ENCODE measurements at regions not wholly inside any gene's neighbourhood (a gene's known extent, or its start where the extent isn't known, plus 50 kb on each side); places are given as distances from the start of the nearest gene placed in this dataset.
"Not testable (repeated sequence)": the region's sequence is repeated elsewhere in the genome, so short reads cannot be mapped to it uniquely, and the experiment has no call there.

DNA sequence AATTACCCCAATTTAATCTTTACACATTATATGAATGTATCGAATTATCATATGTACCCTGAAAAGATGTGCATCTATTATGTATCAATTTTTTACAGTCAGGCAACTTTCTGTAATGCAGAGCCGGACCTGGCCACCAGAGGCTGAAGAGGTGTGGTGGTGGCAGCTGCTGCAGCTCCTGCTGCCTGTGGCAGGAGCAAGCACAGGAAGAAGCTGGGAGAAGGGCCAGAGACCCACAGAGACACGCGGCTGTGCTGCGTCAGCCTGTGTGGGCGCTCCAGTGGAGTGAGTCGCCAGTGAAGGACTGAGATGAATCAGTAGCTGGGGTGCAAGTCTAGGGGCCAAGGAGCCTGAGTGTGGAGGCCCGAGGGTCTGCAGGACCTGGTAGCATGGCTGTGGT, 74.3 kb upstream of the COG2 start:
- no peaks in the 10 kb centered on the region for H3K4me1 ChIP-seq
- H3K27me3 ChIP-seq, result no peaks in the 10 kb centered on the region
- H3K4me3 ChIP-seq, result no peak overlapping the region
- H3K36me3 ChIP-seq, result no peaks in the 10 kb centered on the region
- no peak for TF ChIP-seq POLR2A (IDR thresholded peaks at IDR 0.05)
- TF ChIP-seq, protein P1, sequence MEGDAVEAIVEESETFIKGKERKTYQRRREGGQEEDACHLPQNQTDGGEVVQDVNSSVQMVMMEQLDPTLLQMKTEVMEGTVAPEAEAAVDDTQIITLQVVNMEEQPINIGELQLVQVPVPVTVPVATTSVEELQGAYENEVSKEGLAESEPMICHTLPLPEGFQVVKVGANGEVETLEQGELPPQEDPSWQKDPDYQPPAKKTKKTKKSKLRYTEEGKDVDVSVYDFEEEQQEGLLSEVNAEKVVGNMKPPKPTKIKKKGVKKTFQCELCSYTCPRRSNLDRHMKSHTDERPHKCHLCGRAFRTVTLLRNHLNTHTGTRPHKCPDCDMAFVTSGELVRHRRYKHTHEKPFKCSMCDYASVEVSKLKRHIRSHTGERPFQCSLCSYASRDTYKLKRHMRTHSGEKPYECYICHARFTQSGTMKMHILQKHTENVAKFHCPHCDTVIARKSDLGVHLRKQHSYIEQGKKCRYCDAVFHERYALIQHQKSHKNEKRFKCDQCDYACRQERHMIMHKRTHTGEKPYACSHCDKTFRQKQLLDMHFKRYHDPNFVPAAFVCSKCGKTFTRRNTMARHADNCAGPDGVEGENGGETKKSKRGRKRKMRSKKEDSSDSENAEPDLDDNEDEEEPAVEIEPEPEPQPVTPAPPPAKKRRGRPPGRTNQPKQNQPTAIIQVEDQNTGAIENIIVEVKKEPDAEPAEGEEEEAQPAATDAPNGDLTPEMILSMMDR (IDR thresholded peaks at IDR 0.05), result no peak
- H3K9me3 ChIP-seq, result no peaks in the 10 kb centered on the region
- DNase-seq, result no peak
- intact Hi-C loops (cut with DNase I; ENCODE audit: low total_unique reads), result no loop called here
- no peak overlapping the region for H3K27ac ChIP-seq

DNA sequence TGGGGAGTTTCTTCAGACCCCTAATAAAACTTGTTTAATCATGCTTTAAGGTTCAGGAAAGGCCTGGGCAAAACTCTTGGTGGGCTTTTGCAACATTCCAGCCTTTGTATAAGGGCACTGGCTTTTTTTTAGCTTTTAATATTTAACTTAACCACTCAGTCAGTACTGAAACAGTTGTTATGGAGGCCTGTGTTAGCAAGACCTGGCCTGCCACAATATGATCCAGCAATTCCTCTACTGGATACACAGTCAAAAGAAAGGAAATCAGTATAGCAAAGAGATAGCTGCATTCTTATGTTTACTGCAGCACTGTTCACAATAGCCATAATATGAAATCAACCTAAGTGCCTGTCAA, 75.1 kb upstream of the COG2 start:
- H3K36me3 ChIP-seq, result no peaks in the 10 kb centered on the region
- intact Hi-C loops (cut with DNase I; ENCODE audit: low total_unique reads), result no loop called here
- H3K27me3 ChIP-seq, result no peaks in the 10 kb centered on the region

DNA sequence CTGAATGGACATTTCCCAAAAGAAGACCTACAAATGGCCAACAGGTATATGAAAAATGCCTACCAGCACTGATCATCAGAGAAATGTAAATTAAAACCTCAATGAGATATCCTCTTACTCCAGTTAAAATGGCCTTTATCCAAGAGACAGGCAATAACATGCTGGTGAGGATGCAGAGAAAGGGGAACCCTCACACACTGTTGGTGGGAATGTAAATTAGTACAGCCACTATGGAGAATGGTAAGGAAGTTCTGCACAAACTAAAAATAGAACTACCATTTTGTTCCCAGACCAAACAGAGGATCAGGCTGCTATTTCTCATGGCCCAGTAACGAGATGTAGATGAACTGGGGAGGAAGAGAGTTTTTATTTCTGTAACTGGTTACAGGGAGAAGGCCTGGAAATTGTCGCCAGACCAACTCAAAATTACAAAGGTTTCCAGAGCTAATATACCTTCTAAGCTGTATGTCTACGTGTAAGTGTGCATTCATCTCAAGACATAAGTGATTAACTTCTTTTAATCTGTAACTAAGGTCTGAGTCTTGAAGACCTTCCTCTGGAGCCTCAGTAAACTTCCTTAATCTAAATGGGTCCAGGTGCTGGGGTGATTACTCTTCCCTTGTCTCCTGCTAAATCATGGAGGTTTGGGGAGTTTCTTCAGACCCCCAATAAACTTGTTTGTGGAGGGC, 75.6 kb upstream of the COG2 start:
- H3K4me1 ChIP-seq; H3K27ac ChIP-seq; H3K4me3 ChIP-seq; intact Hi-C loops (cut with DNase I; ENCODE audit: low total_unique reads); DNase-seq; H3K27me3 ChIP-seq; H3K36me3 ChIP-seq; H3K9me3 ChIP-seq: not testable (repeated sequence)

More for the DNA sequence above, 75.1 kb upstream of the COG2 start:
- Histone ChIP-seq H3K9me3 (no peaks in the 10 kb centered on the region), H3K27ac (no peak overlapping the region), H3K4me1 (no peaks in the 10 kb centered on the region), H3K4me3 (no peak overlapping the region)
- TF ChIP-seq, protein P1 (IDR thresholded peaks at IDR 0.05), result no peak
- TF ChIP-seq POLR2A (IDR thresholded peaks at IDR 0.05), result no peak
- DNase-seq, result no peak

DNA sequence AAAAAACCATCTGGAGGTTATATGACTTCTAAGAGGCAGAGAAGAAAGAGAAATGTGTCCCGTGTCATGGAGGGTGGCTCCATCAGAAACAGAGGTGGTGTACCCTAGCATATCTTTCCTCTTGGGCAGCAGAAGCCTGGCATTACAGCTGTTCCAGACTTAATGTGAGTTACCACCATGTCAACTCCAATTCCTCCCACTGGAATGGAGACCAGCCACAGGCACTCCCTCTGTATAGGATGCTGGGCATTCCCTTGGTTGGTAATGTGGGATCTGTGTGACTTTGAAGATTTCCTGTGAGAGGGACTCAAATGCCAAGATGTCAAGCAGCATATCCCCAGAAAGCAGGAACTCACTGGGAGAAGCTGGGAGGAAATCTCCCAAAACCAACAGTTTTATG, 77.1 kb upstream of the COG2 start:
- intact Hi-C loops (cut with DNase I; ENCODE audit: low total_unique reads), result no loop called here
- Histone ChIP-seq H3K36me3 (no peaks in the 10 kb centered on the region), H3K4me1 (no peaks in the 10 kb centered on the region), H3K27ac (no peak overlapping the region), H3K4me3 (no peak overlapping the region), H3K9me3 (no peaks in the 10 kb centered on the region), H3K27me3 (no peaks in the 10 kb centered on the region)
- TF ChIP-seq, protein P1 (IDR thresholded peaks at IDR 0.05), result no peak
- TF ChIP-seq POLR2A (IDR thresholded peaks at IDR 0.05), result no peak
- DNase-seq, result no peak

DNA sequence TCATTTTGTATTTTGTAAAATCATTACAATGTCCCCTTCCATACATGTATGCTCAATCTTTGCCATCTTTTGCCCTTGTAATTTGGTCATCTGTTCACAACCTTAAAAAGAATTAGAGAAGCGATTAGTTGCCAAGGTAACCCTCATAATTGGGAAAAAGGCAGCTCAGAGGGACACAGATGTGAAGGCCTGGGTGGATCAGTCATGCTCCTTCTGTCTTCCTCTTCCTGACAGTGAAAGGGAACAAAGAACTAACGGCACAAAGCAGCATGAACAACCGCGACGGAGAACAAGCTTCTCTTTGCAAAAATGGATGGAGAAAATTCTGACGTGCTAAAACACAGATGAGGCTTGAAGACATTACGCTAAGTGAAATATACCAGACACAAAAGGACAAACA, 78.7 kb upstream of the COG2 start:
- Histone ChIP-seq H3K4me3 (no peak overlapping the region), H3K27me3 (no peaks in the 10 kb centered on the region), H3K27ac (no peak overlapping the region), H3K36me3 (no peaks in the 10 kb centered on the region), H3K4me1 (no peaks in the 10 kb centered on the region), H3K9me3 (no peaks in the 10 kb centered on the region)
- no peak for DNase-seq
- TF ChIP-seq, protein P1 (IDR thresholded peaks at IDR 0.05), result no peak
- no peak for TF ChIP-seq POLR2A (IDR thresholded peaks at IDR 0.05)
- intact Hi-C loops (cut with DNase I; ENCODE audit: low total_unique reads), result no loop called here

DNA sequence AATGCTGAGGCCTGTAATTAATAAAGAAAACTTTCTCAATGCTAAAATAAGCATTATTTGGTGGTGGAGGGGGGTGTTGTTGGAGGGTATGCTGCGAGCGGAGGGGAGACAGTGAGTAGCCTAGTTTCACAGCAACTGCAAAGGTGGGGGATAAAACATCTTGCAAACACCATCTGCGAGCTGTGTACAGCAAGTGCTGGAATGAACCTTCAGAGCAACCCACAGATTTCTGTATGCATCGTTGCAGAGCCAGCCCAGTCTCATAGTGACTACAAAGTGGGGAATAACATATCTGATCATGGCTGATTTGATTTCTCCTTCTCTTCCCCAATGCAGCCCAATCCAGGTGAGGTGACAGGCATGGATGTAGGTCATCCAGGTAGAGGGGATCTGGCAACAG, 80.7 kb upstream of the COG2 start:
- no peak for DNase-seq
- Histone ChIP-seq H3K27me3 (no peaks in the 10 kb centered on the region), H3K36me3 (no peaks in the 10 kb centered on the region), H3K27ac (no peak overlapping the region), H3K9me3 (no peaks in the 10 kb centered on the region), H3K4me3 (no peak overlapping the region), H3K4me1 (no peaks in the 10 kb centered on the region)
- intact Hi-C loops (cut with DNase I; ENCODE audit: low total_unique reads), result no loop called here
- no peak for TF ChIP-seq POLR2A (IDR thresholded peaks at IDR 0.05)
- TF ChIP-seq, protein P1 (IDR thresholded peaks at IDR 0.05), result no peak
